Activated CD4-positive, alpha-beta T cell treated with anti-CD3 and anti-CD28 coated beads, Interleukin-2, Interleukin-4, amounts not matched to agents 100 ng/mL and 50 ng/mL, durations not matched to agents 16 hours and 8 hours (primary cell): ENCODE measurements at regions not wholly inside any gene's neighbourhood (a gene's known extent, or its start where the extent isn't known, plus 50 kb on each side); places are given as distances from the start of the nearest gene placed in this dataset.

Source experiments
- DNase-seq: peaks from one replicate; pipeline ENCODE4 v3.0.0-alpha.2; 2020; ENCODE audit warnings: low spot score

- no peak for DNase-seq
These were observed 94.8 kb upstream of the ADRA1B start for GRCh38 chr5:159821461-159821940.

GRCh38 chr5:159824188-159825161 lies 91.8 kb upstream of the ADRA1B start:
- no peak for DNase-seq

GRCh38 chr5:159825551-159826051 lies 90.7 kb upstream of the ADRA1B start:
- no peak for DNase-seq

- DNase-seq = peak; percentile 15
These were observed 89.7 kb upstream of the ADRA1B start for GRCh38 chr5:159826351-159827214.

GRCh38 chr5:159827861-159828260 lies 88.4 kb upstream of the ADRA1B start:
- DNase-seq = no peak

- DNase-seq = no peak
These were observed 84.2 kb upstream of the ADRA1B start for GRCh38 chr5:159832073-159832472.

- no peak for DNase-seq
These were observed 83.2 kb upstream of the ADRA1B start for GRCh38 chr5:159833088-159833487.

- DNase-seq = no peak
These were observed 82.4 kb upstream of the ADRA1B start for GRCh38 chr5:159833846-159834245.

- DNase-seq = no peak
These were observed 80.7 kb upstream of the ADRA1B start for GRCh38 chr5:159835548-159835947.

GRCh38 chr5:159836691-159837090 lies 79.6 kb upstream of the ADRA1B start:
- no peak for DNase-seq

- DNase-seq = no peak
These were observed 78.4 kb upstream of the ADRA1B start for GRCh38 chr5:159837860-159838259.

- no peak for DNase-seq
These were observed 77.6 kb upstream of the ADRA1B start for GRCh38 chr5:159838551-159839222.

- no peak for DNase-seq
These were observed 71.8 kb upstream of the ADRA1B start for GRCh38 chr5:159844267-159845121.

GRCh38 chr5:159849437-159850083 lies 66.7 kb upstream of the ADRA1B start:
- no peak for DNase-seq

- no peak for DNase-seq
These were observed 66.1 kb upstream of the ADRA1B start for GRCh38 chr5:159850160-159850559.

- DNase-seq = no peak
These were observed 65.2 kb upstream of the ADRA1B start for GRCh38 chr5:159851053-159851452.

- no peak for DNase-seq
These were observed 61.4 kb upstream of the ADRA1B start for GRCh38 chr5:159854916-159855315.

- no peak for DNase-seq
These were observed 60.6 kb upstream of the ADRA1B start for GRCh38 chr5:159855476-159856191.

GRCh38 chr5:159858871-159859270 lies 57.4 kb upstream of the ADRA1B start:
- no peak for DNase-seq

- DNase-seq = no peak
These were observed 55.2 kb upstream of the ADRA1B start for GRCh38 chr5:159861086-159861485.
